ENCODE measurements at regions not wholly inside any gene's neighbourhood (a gene's known extent, or its start where the extent isn't known, plus 50 kb on each side); places are given as distances from the start of the nearest gene placed in this dataset.

DNA sequence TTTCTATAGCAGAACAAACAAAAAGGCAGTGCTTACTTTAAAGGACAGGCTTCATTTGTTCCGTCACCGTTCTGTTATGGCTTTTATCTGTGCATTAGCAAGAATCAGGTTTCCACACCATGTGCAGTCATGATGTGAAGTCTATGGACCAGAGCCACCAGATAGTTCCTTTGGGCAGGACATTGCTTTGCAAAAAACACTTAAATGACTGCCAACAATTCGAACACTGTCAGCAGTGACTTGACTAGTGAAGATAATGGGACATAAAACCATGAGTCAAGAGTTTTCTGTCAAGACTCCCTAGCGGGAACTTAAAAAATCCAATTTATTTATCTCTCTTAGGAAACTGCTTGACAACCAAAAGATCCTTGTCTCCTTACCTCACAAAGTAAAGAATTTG lies 80.3 kb downstream of the NKX2-1 start:
- no peak for TF ChIP-seq CTCF (IDR thresholded peaks at IDR 0.05)
- TF ChIP-seq POLR2A (IDR thresholded peaks at IDR 0.05): no peak

Data from testis (tissue), 2 donors.